Trophoblast cell (in vitro differentiated cells and primary cell): ENCODE measurements at regions not wholly inside any gene's neighbourhood (a gene's known extent, or its start where the extent isn't known, plus 50 kb on each side); places are given as distances from the start of the nearest gene placed in this dataset.
"Not testable (repeated sequence)": the region's sequence is repeated elsewhere in the genome, so short reads cannot be mapped to it uniquely, and the experiment has no call there.

ENCODE experiments used
- DNase-seq, 2 donors: peaks; one replicate each; pipeline ENCODE4 v3.0.0-alpha.2; 2016
- H2AFZ ChIP-seq: 2 replicates; pipeline ENCODE4 v1.6.1; 2013; ENCODE audit warnings: low read length, moderate library complexity, mild to moderate bottlenecking; ENCODE audit not compliant: insufficient read depth, poor library complexity
- H2AK5ac ChIP-seq: 2 replicates; pipeline ENCODE4 v1.6.1; 2013; ENCODE audit warnings: mild to moderate bottlenecking, low read length
- H2BK120ac ChIP-seq: 2 replicates; pipeline ENCODE4 v1.6.1; 2013; ENCODE audit warnings: low read length, mild to moderate bottlenecking, moderate library complexity; ENCODE audit not compliant: insufficient read depth, poor library complexity
- H2BK12ac ChIP-seq: 2 replicates; pipeline ENCODE4 v1.6.1; 2013; ENCODE audit warnings: mild to moderate bottlenecking, low read length, moderate library complexity
- H2BK5ac ChIP-seq: 2 replicates; pipeline ENCODE4 v1.6.1; 2013; ENCODE audit warnings: low read length, low read depth, moderate library complexity, mild to moderate bottlenecking; ENCODE audit not compliant: poor library complexity
- H3K14ac ChIP-seq: 2 replicates; pipeline ENCODE4 v1.6.1; 2013; ENCODE audit warnings: mild to moderate bottlenecking, low read length
- H3K18ac ChIP-seq: 2 replicates; pipeline ENCODE4 v1.6.1; 2013; ENCODE audit warnings: mild to moderate bottlenecking, low read length
- H3K23ac ChIP-seq: 2 replicates; pipeline ENCODE4 v1.6.1; 2013; ENCODE audit warnings: low read length
- H3K27ac ChIP-seq: 2 replicates; pipeline ENCODE4 v1.5.1; 2013; ENCODE audit warnings: low read depth, mild to moderate bottlenecking, inconsistent platforms, low read length, moderate library complexity
- H3K27me3 ChIP-seq: 2 replicates; pipeline ENCODE4 v1.6.1; 2013; ENCODE audit warnings: inconsistent platforms, mild to moderate bottlenecking, low read length, moderate library complexity; ENCODE audit not compliant: insufficient read depth
- H3K36me3 ChIP-seq, 2 experiments: 1 replicate in 1 of 2; 2 replicates in 1 of 2; pipeline ENCODE4 v1.6.1; 2013; ENCODE audit warnings: low read length in 2 of 2, mild to moderate bottlenecking in 2 of 2, moderate library complexity in 1 of 2; ENCODE audit not compliant: insufficient read depth in 2 of 2, control insufficient read depth in 1 of 2
- H3K4ac ChIP-seq: 2 replicates; pipeline ENCODE4 v1.6.1; 2013; ENCODE audit warnings: low read depth, mild to moderate bottlenecking, low read length, moderate library complexity
- H3K4me1 ChIP-seq, 2 experiments: 1 replicate in 1 of 2; 2 replicates in 1 of 2; pipeline ENCODE4 v1.6.1; 2013; ENCODE audit warnings: low read length in 2 of 2, mild to moderate bottlenecking in 2 of 2, moderate library complexity in 1 of 2; ENCODE audit not compliant: insufficient read depth in 2 of 2, control insufficient read depth in 1 of 2
- H3K4me2 ChIP-seq: 2 replicates; pipeline ENCODE4 v1.6.1; 2013; ENCODE audit warnings: inconsistent platforms, mild to moderate bottlenecking, low read length, moderate library complexity
- H3K4me3 ChIP-seq: 2 replicates; pipeline ENCODE4 v1.5.1; 2013; ENCODE audit warnings: mild to moderate bottlenecking, low read depth, low read length, inconsistent platforms
- H3K79me1 ChIP-seq: one replicate; pipeline ENCODE4 v1.6.1; 2013; ENCODE audit warnings: low read length
- H3K79me2 ChIP-seq: 2 replicates; pipeline ENCODE4 v1.6.1; 2013; ENCODE audit warnings: low read length, mild to moderate bottlenecking; ENCODE audit not compliant: control insufficient read depth, insufficient read depth, poor library complexity
- H3K9ac ChIP-seq: 2 replicates; pipeline ENCODE4 v1.6.1; 2013; ENCODE audit warnings: mild to moderate bottlenecking, low read length
- H3K9me3 ChIP-seq: 2 replicates; pipeline ENCODE4 v1.6.1; 2013; ENCODE audit warnings: low read depth, mild to moderate bottlenecking, control low read depth, inconsistent platforms, low read length; ENCODE audit not compliant: insufficient read depth
- H4K12ac ChIP-seq: 2 replicates; pipeline ENCODE4 v1.6.1; 2013; ENCODE audit warnings: low read depth, mild to moderate bottlenecking, low read length, moderate library complexity
- H4K8ac ChIP-seq: 2 replicates; pipeline ENCODE4 v1.6.1; 2013; ENCODE audit warnings: low read depth, mild to moderate bottlenecking, low read length, moderate library complexity
- H4K91ac ChIP-seq: one replicate; pipeline ENCODE4 v1.6.1; 2013; ENCODE audit warnings: low read depth, mild to moderate bottlenecking, low read length, moderate library complexity
- WGBS: extraction: QIAGEN DNeasy Blood & Tissue Kit; methylation state at CpG from one replicate; pipeline ENCODE4 v1.1.7; 2013; ENCODE audit warnings: missing lambda C conversion rate; ENCODE audit not compliant: insufficient read length, insufficient coverage; ENCODE audit errors: extremely low coverage; 5-methylcytosine and 5-hydroxymethylcytosine counted together

GRCh38 chr13:48590141-48590901 lies 57.4 kb upstream of the RCBTB2 start:
- Histone ChIP-seq H3K79me2 (no peaks in the 10 kb centered on the region), H3K9ac (no peak overlapping the region), H3K23ac (no peak overlapping the region), H2AK5ac (no peak overlapping the region), H3K27ac (no peak overlapping the region), H3K4me3 (no peak overlapping the region), H4K91ac (no peak overlapping the region), H3K36me3 (no peaks in the 10 kb centered on the region), H2BK5ac (no peak overlapping the region), H3K79me1 (no peaks in the 10 kb centered on the region), H2BK12ac (no peak overlapping the region), H3K18ac (no peak overlapping the region), H2AFZ (no peak overlapping the region), H3K9me3 (peaks cover 6% of the 10 kb centered on the region), H3K4ac (no peak overlapping the region), H3K4me2 (no peak overlapping the region), H4K12ac (no peak overlapping the region), H3K14ac (no peak overlapping the region), H3K4me1 (no peaks in the 10 kb centered on the region), H2BK120ac (no peak overlapping the region), H4K8ac (no peak overlapping the region), H3K27me3 (no peaks in the 10 kb centered on the region)
- WGBS, result no CpG with 5 or more reads among the region's 5 CpGs
- peak; percentile 90 to 96 for DNase-seq

GRCh38 chr13:48591124-48591872 lies 58.4 kb upstream of the RCBTB2 start:
- not testable (repeated sequence) for H3K36me3 ChIP-seq, H3K9me3 ChIP-seq, H3K79me1 ChIP-seq, H2BK12ac ChIP-seq, H2BK120ac ChIP-seq, H3K18ac ChIP-seq, H4K8ac ChIP-seq, H3K4me2 ChIP-seq, H3K23ac ChIP-seq, H4K12ac ChIP-seq, H3K4me1 ChIP-seq, H3K9ac ChIP-seq, H3K14ac ChIP-seq, H2AK5ac ChIP-seq, H3K79me2 ChIP-seq, H2BK5ac ChIP-seq, H3K4ac ChIP-seq, H3K4me3 ChIP-seq, H4K91ac ChIP-seq, H3K27me3 ChIP-seq, H2AFZ ChIP-seq, H3K27ac ChIP-seq
- WGBS, result no CpG with 5 or more reads among the region's 12 CpGs
- peak; percentile 72 to 90 for DNase-seq

GRCh38 chr13:48591889-48592687 lies 59.2 kb upstream of the RCBTB2 start:
- WGBS, result no CpG with 5 or more reads among the region's 4 CpGs

GRCh38 chr13:48592688-48593049 lies 59.8 kb upstream of the RCBTB2 start:
- Histone ChIP-seq H2AFZ (no peak overlapping the region), H3K4ac (no peak overlapping the region), H3K27me3 (no peaks in the 10 kb centered on the region), H3K79me1 (no peaks in the 10 kb centered on the region), H3K14ac (no peak overlapping the region), H3K27ac (no peak overlapping the region), H3K9ac (no peak overlapping the region), H3K79me2 (no peaks in the 10 kb centered on the region), H3K4me1 (no peaks in the 10 kb centered on the region), H3K9me3 (peaks cover 6% of the 10 kb centered on the region), H4K12ac (no peak overlapping the region), H2AK5ac (no peak overlapping the region), H3K18ac (no peak overlapping the region), H3K4me3 (no peak overlapping the region), H2BK120ac (no peak overlapping the region), H4K8ac (no peak overlapping the region), H4K91ac (no peak overlapping the region), H2BK12ac (no peak overlapping the region), H3K4me2 (no peak overlapping the region), H2BK5ac (no peak overlapping the region), H3K23ac (no peak overlapping the region), H3K36me3 (no peaks in the 10 kb centered on the region)
- no CpG with 5 or more reads among the region's 1 CpG for WGBS
- DNase-seq, result no peak

More at GRCh38 chr13:48591889-48592687, 59.2 kb upstream of the RCBTB2 start:
- H3K79me2 ChIP-seq, result no peaks in the 10 kb centered on the region
- no peaks in the 10 kb centered on the region for H3K4me1 ChIP-seq
- H2AK5ac ChIP-seq, result no peak overlapping the region
- H3K4me3 ChIP-seq, result no peak overlapping the region
- H3K23ac ChIP-seq, result no peak overlapping the region
- no peaks in the 10 kb centered on the region for H3K79me1 ChIP-seq
- H2BK5ac ChIP-seq, result no peak overlapping the region
- no peak overlapping the region for H3K14ac ChIP-seq
- no peak overlapping the region for H3K4me2 ChIP-seq
- DNase-seq, result peak in 1 of 2 donors; percentile 59
- peaks cover 6% of the 10 kb centered on the region for H3K9me3 ChIP-seq
- H3K4ac ChIP-seq, result no peak overlapping the region
- H2BK12ac ChIP-seq, result no peak overlapping the region
- H3K9ac ChIP-seq, result no peak overlapping the region
- no peaks in the 10 kb centered on the region for H3K36me3 ChIP-seq
- no peak overlapping the region for H3K18ac ChIP-seq
- no peak overlapping the region for H4K91ac ChIP-seq
- H4K12ac ChIP-seq, result no peak overlapping the region
- no peak overlapping the region for H2BK120ac ChIP-seq
- no peaks in the 10 kb centered on the region for H3K27me3 ChIP-seq
- H3K27ac ChIP-seq, result no peak overlapping the region
- H4K8ac ChIP-seq, result no peak overlapping the region
- H2AFZ ChIP-seq, result no peak overlapping the region
